GM12891 (cell line): ENCODE measurements at regions not wholly inside any gene's neighbourhood (a gene's known extent, or its start where the extent isn't known, plus 50 kb on each side); places are given as distances from the start of the nearest gene placed in this dataset.

Experiments used
- DNase-seq: peaks from one replicate; pipeline ENCODE4 v3.0.0; 2011; ENCODE audit warnings: low spot score; ENCODE audit not compliant: insufficient read length
- FAIRE-seq: peaks from 2 replicates; lab custom pipeline; 2011; peaks lifted over from hg19 to GRCh38; lab: Jason Lieb, UNC
- PAX5 ChIP-seq: IDR thresholded peaks from 2 replicates; pipeline ENCODE4 v1.6.1; 2011; ENCODE audit warnings: low read length, moderate library complexity, mild to moderate bottlenecking; ENCODE audit not compliant: insufficient read depth, severe bottlenecking
- POLR2A ChIP-seq: IDR thresholded peaks from 2 replicates; pipeline ENCODE4 v1.6.1; 2011; ENCODE audit warnings: low read depth, low read length, control low read depth
- POLR2AphosphoS5 ChIP-seq: IDR thresholded peaks from 2 replicates; pipeline ENCODE4 v1.6.1; 2011; ENCODE audit warnings: low read depth, low read length, control low read depth
- POU2F2 ChIP-seq: IDR thresholded peaks from 2 replicates; pipeline ENCODE4 v1.6.1; 2011; ENCODE audit warnings: low read depth, mild to moderate bottlenecking, control low read depth, low read length, moderate library complexity
- SPI1 ChIP-seq: IDR thresholded peaks from 2 replicates; pipeline ENCODE4 v1.6.1; 2011; ENCODE audit warnings: low read depth, low read length, control low read depth
- TAF1 ChIP-seq: IDR thresholded peaks from 2 replicates; pipeline ENCODE4 v1.6.1; 2011; ENCODE audit warnings: low read depth, low read length, control low read depth

DNA sequence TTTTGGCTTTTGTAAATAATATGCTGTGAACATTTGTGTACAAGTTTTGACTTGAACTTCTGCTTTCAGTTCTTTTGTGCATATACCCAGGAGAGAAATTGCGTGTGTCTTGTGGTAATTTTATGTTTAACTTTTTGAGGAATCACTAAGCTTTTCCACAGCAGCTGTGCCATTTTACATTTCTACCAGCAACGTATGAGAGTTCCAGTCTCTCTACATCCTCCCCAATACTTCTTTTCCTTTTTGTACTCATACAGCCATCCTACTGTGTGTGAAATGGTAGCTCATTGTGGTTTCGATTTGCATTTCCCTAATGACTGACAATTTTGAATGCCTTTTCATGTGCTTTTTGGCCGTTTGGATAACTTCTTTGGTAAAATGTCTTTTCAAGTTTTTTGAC, 66.3 kb upstream of the INHBA start:
- TF ChIP-seq POLR2AphosphoS5 (no peak), TAF1 (no peak)
- FAIRE-seq (no peak), DNase-seq (no peak)

DNA sequence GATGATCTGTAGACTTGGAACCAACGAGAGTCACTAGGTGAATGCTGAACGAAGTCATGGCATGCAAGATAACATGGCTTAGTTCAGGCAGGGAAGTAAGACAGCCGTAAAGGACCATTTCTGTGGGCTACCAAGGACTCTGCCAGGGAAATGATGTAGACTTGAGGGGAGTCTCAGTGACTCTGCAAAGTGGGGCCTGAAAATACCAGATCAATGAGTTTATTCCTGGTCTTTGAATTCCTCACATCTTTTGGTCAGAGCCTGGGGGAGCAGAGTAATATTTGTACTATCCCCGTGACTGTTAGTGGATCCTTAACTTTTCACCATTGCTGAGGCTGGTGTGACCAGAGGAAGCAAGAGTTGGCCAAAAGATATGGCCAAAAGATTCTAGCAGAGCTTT, 60.7 kb upstream of the INHBA start:
- no peak for FAIRE-seq
- TF ChIP-seq TAF1 = no peak
- TF ChIP-seq POLR2A = no peak
- no peak for TF ChIP-seq PAX5
- no peak for TF ChIP-seq POU2F2
- TF ChIP-seq SPI1 = no peak
- TF ChIP-seq POLR2AphosphoS5 = no peak
- DNase-seq = no peak

DNA sequence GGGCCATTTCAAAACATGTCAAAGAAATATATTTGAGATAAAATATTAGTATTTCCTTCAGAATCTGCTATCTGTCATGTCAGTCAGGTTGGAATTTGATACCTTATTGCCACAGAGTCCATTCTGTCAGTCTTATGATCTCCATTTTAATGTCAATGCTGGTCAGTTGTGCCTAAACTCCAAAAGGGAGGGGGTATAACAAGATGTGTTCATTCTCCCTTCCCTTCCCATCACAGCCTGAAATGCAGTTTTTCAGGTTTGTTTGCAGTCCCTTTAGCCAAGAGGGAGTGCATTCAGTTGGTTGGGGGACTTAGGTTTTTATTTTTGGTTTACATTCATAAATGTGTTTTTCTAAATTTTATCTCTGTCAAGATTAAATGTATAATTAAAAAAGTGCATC, 59.8 kb upstream of the INHBA start:
- DNase-seq (no peak), FAIRE-seq (no peak)
- TF ChIP-seq TAF1 (no peak), POLR2AphosphoS5 (no peak)

DNA sequence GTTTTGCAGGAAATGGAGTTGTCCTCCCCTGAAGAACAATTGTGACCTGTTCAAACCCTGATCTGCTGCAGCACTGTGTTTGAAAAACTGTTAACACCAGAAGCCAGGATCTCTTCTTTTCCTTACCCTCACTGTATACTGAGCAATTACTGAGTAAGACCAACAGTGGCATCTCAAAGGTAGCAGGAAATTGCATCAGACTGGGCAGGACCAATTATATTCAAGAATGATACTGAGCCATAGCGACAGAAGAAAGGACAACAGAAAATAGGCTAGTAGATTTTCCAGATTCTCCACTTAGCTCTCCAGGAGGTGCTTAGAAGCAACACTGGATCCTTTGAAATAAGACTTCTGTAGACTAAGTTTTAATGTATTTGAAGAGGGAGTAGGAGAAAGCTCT, 57.4 kb upstream of the INHBA start:
- DNase-seq (no peak), FAIRE-seq (no peak)
- TF ChIP-seq POLR2A (no peak), POLR2AphosphoS5 (no peak), POU2F2 (no peak), PAX5 (no peak), TAF1 (no peak)

DNA sequence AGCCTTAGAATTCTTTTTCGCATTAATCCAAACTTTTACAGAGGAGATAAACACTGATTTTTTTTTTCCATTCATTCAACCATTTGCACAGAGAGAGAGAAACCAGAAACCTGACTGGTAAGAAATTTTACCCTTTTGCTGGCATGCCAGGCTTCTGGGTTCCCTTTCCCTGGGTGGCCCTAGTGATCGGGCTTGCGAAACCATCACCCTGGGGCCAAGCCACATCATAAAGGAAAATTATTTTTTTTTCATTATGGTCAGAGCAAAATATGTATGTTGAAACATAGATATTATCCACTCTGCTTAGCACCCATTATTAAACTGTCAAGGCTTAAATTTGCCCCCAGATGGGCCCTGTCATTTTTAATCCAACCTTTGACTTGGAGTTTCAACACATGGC, 55.4 kb upstream of the INHBA start:
- FAIRE-seq (no peak), DNase-seq (no peak)
- TF ChIP-seq PAX5 (no peak), POU2F2 (no peak), SPI1 (no peak), POLR2A (no peak), TAF1 (no peak), POLR2AphosphoS5 (no peak)

DNA sequence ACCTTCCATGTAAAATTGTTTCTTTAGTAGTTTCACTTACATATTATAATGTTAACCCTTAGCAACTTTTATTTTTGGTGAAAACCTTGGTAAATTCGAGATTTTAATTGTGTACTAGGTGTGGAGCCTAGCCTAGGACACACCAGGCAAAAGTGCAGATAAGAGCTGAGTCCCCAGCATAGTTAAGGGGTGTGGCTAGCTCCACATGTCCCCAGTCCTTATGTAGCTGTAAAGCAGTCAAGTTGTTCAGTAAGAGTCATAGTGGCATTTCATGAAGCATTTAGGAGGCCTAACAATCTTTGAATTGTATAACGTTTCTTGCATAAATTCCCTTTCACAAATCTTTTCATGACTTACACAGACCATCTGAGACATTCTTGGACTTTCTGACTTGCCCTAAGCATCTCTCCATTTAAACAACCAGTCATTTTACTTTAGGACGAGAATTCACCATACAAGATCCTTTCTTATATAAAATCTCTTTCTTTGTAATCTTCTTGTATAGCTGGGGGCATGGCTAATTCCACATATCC, 53.8 kb upstream of the INHBA start:
- FAIRE-seq = no peak

DNA sequence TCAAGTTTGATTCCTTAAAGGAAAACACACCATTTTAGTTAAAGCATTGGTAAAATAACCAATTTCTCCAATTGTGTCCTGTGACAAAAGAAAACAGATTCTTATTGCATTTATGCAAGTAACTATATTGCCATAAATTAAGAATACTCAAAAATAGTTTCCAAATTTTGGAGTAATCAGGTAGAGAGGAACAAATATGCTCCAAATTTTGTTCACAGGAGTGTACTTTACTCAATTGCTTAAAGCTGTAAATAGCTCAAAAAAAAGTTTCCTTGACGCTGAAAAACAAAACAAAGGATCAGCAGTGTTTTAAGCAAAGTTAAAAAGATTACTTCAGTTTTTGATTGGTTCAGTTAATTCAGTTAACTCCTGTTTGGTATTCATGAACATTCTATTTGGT, 52.2 kb upstream of the INHBA start:
- DNase-seq (no peak), FAIRE-seq (no peak)
- TF ChIP-seq SPI1 = no peak
- TF ChIP-seq PAX5 = no peak
- TF ChIP-seq POLR2A = no peak
- no peak for TF ChIP-seq POU2F2
- TF ChIP-seq POLR2AphosphoS5 = no peak
- TF ChIP-seq TAF1 = no peak

More for the DNA sequence above, 53.8 kb upstream of the INHBA start:
- no peak for TF ChIP-seq POLR2AphosphoS5
- no peak for TF ChIP-seq PAX5
- TF ChIP-seq SPI1 = no peak
- no peak for TF ChIP-seq TAF1
- TF ChIP-seq POU2F2 = no peak
- TF ChIP-seq POLR2A = no peak
- no peak for DNase-seq

DNA sequence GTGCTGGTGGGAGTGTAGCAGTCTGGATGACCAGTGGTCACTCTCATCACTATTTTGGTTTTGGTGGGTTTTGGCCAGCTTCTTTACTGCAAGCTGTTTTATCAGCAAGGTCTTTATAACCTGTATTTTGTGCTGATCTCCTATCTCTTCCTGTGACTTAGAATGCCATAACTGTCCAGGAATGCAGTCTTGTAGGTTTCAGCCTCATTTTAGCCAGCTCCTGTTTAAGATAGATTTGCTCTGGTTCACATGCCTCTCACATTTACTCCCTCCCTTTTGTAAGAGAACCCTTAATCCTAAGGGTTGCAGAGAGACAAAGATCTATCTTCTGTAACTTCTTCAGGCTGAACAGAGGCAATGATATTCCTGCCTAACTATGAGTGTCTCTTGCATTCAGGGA, 51.2 kb upstream of the INHBA start:
- TF ChIP-seq SPI1 (no peak), POLR2AphosphoS5 (no peak), PAX5 (no peak), TAF1 (no peak), POLR2A (no peak), POU2F2 (no peak)
- FAIRE-seq (no peak), DNase-seq (no peak)
